ENCODE measurements at regions not wholly inside any gene's neighbourhood (a gene's known extent, or its start where the extent isn't known, plus 50 kb on each side); places are given as distances from the start of the nearest gene placed in this dataset.

DNA sequence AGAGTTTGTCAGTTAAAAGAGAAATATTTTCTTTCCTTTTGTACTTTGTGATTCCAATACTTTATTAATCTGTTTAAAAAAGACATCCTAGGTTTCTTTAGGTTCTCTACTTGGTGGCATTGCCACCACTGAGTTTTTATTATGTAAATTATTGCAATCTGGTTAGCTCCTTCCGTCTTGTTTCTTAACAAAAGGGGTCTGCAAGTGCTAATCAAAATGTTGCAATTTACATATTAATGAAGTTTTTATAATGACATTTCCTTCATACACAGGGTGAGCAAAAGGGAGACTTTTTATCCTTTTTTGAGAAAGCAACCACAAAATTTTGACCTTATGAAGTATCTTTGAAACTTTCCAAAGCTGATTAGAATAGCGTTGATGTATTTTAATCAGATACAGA, 1307.3 kb downstream of the ROBO2 start:
- Histone ChIP-seq H3K27ac (ENCODE audit: low read depth in 2 of 2, low read length in 2 of 2) (no peak overlapping the region), H3K27me3 (ENCODE audit: control insufficient read depth, insufficient read depth, low read length) (no peaks in the 10 kb centered on the region), H3K9me3 (ENCODE audit: control insufficient read depth in 2 of 3, insufficient read depth in 1 of 3, low read length in 3 of 3) (no peaks in the 10 kb centered on the region), H3K4me1 (ENCODE audit: control insufficient read depth in 2 of 3, insufficient read depth in 2 of 3, low read depth in 1 of 3, low read length in 3 of 3) (no peaks in the 10 kb centered on the region), H3K36me3 (ENCODE audit: control insufficient read depth in 2 of 3, insufficient read depth in 3 of 3, low read length in 3 of 3) (no peaks in the 10 kb centered on the region), H3K9ac (ENCODE audit: low read length in 3 of 3) (no peak overlapping the region), H3K4me3 (ENCODE audit: low read length in 3 of 3) (no peak overlapping the region)
- no peak for DNase-seq
- FAIRE-seq = no peak
- no peak for TF ChIP-seq CTCF (IDR thresholded peaks at IDR 0.05; ENCODE audit: borderline replicate concordance, extremely low read depth, insufficient read depth)
- intact Hi-C loops (cut with DNase I) = no loop called here

DNA sequence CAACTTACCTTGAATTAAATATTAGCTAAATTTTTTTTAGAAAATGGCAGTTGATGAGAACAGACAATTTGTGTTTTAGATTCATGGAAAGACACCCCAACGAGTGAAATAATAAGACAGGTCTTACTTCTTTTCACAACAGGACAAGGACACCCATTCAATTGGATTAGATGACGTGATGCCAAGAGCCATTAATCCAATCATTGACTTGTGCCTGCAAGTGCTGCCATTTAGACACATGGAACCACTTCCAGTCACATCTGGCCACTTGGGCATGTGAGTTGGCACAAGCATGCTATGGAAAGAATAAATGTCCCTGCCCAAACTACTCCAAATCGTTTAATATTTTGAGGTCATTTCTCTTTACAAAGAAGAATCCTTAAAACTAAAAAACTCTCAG, 1308.8 kb downstream of the ROBO2 start:
- DNase-seq (no peak), FAIRE-seq (no peak)
- H3K9ac ChIP-seq (ENCODE audit: low read length in 3 of 3) = no peak overlapping the region
- no peaks in the 10 kb centered on the region for H3K27me3 ChIP-seq (ENCODE audit: control insufficient read depth, insufficient read depth, low read length)
- no peaks in the 10 kb centered on the region for H3K36me3 ChIP-seq (ENCODE audit: control insufficient read depth in 2 of 3, insufficient read depth in 3 of 3, low read length in 3 of 3)
- H3K4me1 ChIP-seq (ENCODE audit: control insufficient read depth in 2 of 3, insufficient read depth in 2 of 3, low read depth in 1 of 3, low read length in 3 of 3) = no peaks in the 10 kb centered on the region
- H3K9me3 ChIP-seq (ENCODE audit: control insufficient read depth in 2 of 3, insufficient read depth in 1 of 3, low read length in 3 of 3) = no peaks in the 10 kb centered on the region
- no peak for TF ChIP-seq CTCF (IDR thresholded peaks at IDR 0.05; ENCODE audit: borderline replicate concordance, extremely low read depth, insufficient read depth)
- intact Hi-C loops (cut with DNase I) = no loop called here
- H3K27ac ChIP-seq (ENCODE audit: low read depth in 2 of 2, low read length in 2 of 2) = no peak overlapping the region
- H3K4me3 ChIP-seq (ENCODE audit: low read length in 3 of 3) = no peak overlapping the region

GRCh38 chr3:78349571-78349970, 1309.7 kb downstream of the ROBO2 start:
- H3K9ac ChIP-seq (ENCODE audit: low read length in 3 of 3) = no peak overlapping the region
- intact Hi-C loops (cut with DNase I) = no loop called here
- H3K27me3 ChIP-seq (ENCODE audit: control insufficient read depth, insufficient read depth, low read length) = no peaks in the 10 kb centered on the region
- no peaks in the 10 kb centered on the region for H3K36me3 ChIP-seq (ENCODE audit: control insufficient read depth in 2 of 3, insufficient read depth in 3 of 3, low read length in 3 of 3)
- no peak overlapping the region for H3K27ac ChIP-seq (ENCODE audit: low read depth in 2 of 2, low read length in 2 of 2)
- no peak for DNase-seq
- no peak for FAIRE-seq
- no peaks in the 10 kb centered on the region for H3K9me3 ChIP-seq (ENCODE audit: control insufficient read depth in 2 of 3, insufficient read depth in 1 of 3, low read length in 3 of 3)
- TF ChIP-seq CTCF (IDR thresholded peaks at IDR 0.05; ENCODE audit: borderline replicate concordance, extremely low read depth, insufficient read depth) = no peak
- no peak overlapping the region for H3K4me3 ChIP-seq (ENCODE audit: low read length in 3 of 3)
- H3K4me1 ChIP-seq (ENCODE audit: control insufficient read depth in 2 of 3, insufficient read depth in 2 of 3, low read depth in 1 of 3, low read length in 3 of 3) = no peaks in the 10 kb centered on the region

DNA sequence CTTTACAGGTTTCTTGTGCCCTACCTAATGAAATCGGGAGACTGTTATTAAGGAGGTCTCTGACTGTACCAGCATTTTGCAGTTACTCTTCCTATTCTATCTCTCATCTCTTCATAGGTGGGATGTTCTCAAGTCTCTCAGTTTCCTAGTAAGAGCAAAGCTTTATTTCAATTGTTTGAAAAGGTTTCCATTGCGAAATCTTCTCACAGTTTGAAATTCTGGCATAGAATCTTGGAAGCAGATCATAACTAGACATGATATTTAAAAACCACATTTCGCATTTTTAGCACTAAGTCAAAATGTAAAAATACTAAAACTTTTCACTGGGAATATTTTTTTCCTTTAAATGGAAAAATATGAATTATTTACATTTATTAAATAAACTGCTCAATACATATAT, 1311.4 kb downstream of the ROBO2 start:
- H3K4me1 ChIP-seq (ENCODE audit: control insufficient read depth in 2 of 3, insufficient read depth in 2 of 3, low read depth in 1 of 3, low read length in 3 of 3) = no peaks in the 10 kb centered on the region
- no peak for FAIRE-seq
- H3K4me3 ChIP-seq (ENCODE audit: low read length in 3 of 3) = no peak overlapping the region
- intact Hi-C loops (cut with DNase I) = no loop called here
- no peak for TF ChIP-seq CTCF (IDR thresholded peaks at IDR 0.05; ENCODE audit: borderline replicate concordance, extremely low read depth, insufficient read depth)
- no peaks in the 10 kb centered on the region for H3K9me3 ChIP-seq (ENCODE audit: control insufficient read depth in 2 of 3, insufficient read depth in 1 of 3, low read length in 3 of 3)
- H3K9ac ChIP-seq (ENCODE audit: low read length in 3 of 3) = no peak overlapping the region
- no peak overlapping the region for H3K27ac ChIP-seq (ENCODE audit: low read depth in 2 of 2, low read length in 2 of 2)
- DNase-seq = no peak
- no peaks in the 10 kb centered on the region for H3K36me3 ChIP-seq (ENCODE audit: control insufficient read depth in 2 of 3, insufficient read depth in 3 of 3, low read length in 3 of 3)
- no peaks in the 10 kb centered on the region for H3K27me3 ChIP-seq (ENCODE audit: control insufficient read depth, insufficient read depth, low read length)
